CD4-positive, alpha-beta T cell treated with Interleukin-2 at 100 ng/mL for 4 hours (primary cell): ENCODE measurements at regions not wholly inside any gene's neighbourhood (a gene's known extent, or its start where the extent isn't known, plus 50 kb on each side); places are given as distances from the start of the nearest gene placed in this dataset.
"Not testable (repeated sequence)": the region's sequence is repeated elsewhere in the genome, so short reads cannot be mapped to it uniquely, and the experiment has no call there.

Source experiments
- DNase-seq: peaks from one replicate; pipeline ENCODE4 v3.0.0-alpha.2; 2020; ENCODE audit warnings: low spot score

GRCh38 chr2:163187995-163188655, 349.6 kb upstream of the KCNH7 start:
- DNase-seq = no peak

GRCh38 chr2:163187119-163187518, 348.6 kb upstream of the KCNH7 start:
- no peak for DNase-seq

- DNase-seq = no peak
Observed at GRCh38 chr2:163185160-163185559, 346.6 kb upstream of the KCNH7 start.

- DNase-seq = no peak
Observed at GRCh38 chr2:163182764-163183354, 344.3 kb upstream of the KCNH7 start.

- DNase-seq = no peak
Observed at GRCh38 chr2:163177592-163177991, 339.0 kb upstream of the KCNH7 start.

GRCh38 chr2:163175294-163175693, 336.7 kb upstream of the KCNH7 start:
- no peak for DNase-seq

- no peak for DNase-seq
Observed at GRCh38 chr2:163173591-163173990, 335.0 kb upstream of the KCNH7 start.

- DNase-seq = no peak
Observed at GRCh38 chr2:163171786-163172530, 333.4 kb upstream of the KCNH7 start.

- no peak for DNase-seq
Observed at GRCh38 chr2:163157891-163158496, 319.4 kb upstream of the KCNH7 start.

- DNase-seq = no peak
Observed at GRCh38 chr2:163157411-163157810, 318.8 kb upstream of the KCNH7 start.

GRCh38 chr2:163155925-163156324, 317.4 kb upstream of the KCNH7 start:
- no peak for DNase-seq

GRCh38 chr2:163155279-163155883, 316.8 kb upstream of the KCNH7 start:
- DNase-seq = no peak

GRCh38 chr2:163142618-163143017, 304.1 kb upstream of the KCNH7 start:
- no peak for DNase-seq

GRCh38 chr2:163138947-163139346, 300.4 kb upstream of the KCNH7 start:
- no peak for DNase-seq

- no peak for DNase-seq
Observed at GRCh38 chr2:163135256-163135655, 296.7 kb upstream of the KCNH7 start.

GRCh38 chr2:163133602-163134001, 295.0 kb upstream of the KCNH7 start:
- DNase-seq = no peak

GRCh38 chr2:163132850-163133249, 294.3 kb upstream of the KCNH7 start:
- no peak for DNase-seq

- not testable (repeated sequence) for DNase-seq
Observed at GRCh38 chr2:163132207-163132606, 293.6 kb upstream of the KCNH7 start.

- no peak for DNase-seq
Observed at GRCh38 chr2:163123526-163123925, 285.0 kb upstream of the KCNH7 start.

- no peak for DNase-seq
Observed at GRCh38 chr2:163122257-163122656, 283.7 kb upstream of the KCNH7 start.

- no peak for DNase-seq
Observed at GRCh38 chr2:163121483-163121882, 282.9 kb upstream of the KCNH7 start.

- no peak for DNase-seq
Observed at GRCh38 chr2:163119966-163120365, 281.4 kb upstream of the KCNH7 start.

GRCh38 chr2:163086940-163087339, 248.4 kb upstream of the KCNH7 start:
- no peak for DNase-seq
